Adrenal gland (tissue), 9 donors: ENCODE measurements at regions not wholly inside any gene's neighbourhood (a gene's known extent, or its start where the extent isn't known, plus 50 kb on each side); places are given as distances from the start of the nearest gene placed in this dataset.

ENCODE experiments used
- DNase-seq, 7 donors: peaks; one replicate each; pipeline ENCODE4 v3.0.0-alpha.2; 2019 to 2020
- H3K27ac ChIP-seq, 5 donors: fragments of 200-600 bp; sonication (generic) in 4 of 5; 1 replicate in 3 of 5; 2 replicates in 2 of 5; pipeline versions ENCODE4 v1.5.1 to v1.8.0; 2016 to 2020; ENCODE audit warnings: mild to moderate bottlenecking in 1 of 5
- H3K27me3 ChIP-seq: fragments of 200-600 bp; 2 replicates; pipeline ENCODE4 v1.8.0; 2021
- H3K36me3 ChIP-seq, 2 donors: fragments of 200-600 bp; replicated peaks in 1 of 2; 1 replicate in 1 of 2; 2 replicates in 1 of 2; pipeline versions ENCODE4 v1.5.1 to v1.8.0; 2018 to 2022
- H3K4me1 ChIP-seq, 2 donors: fragments of 200-600 bp; replicated peaks in 1 of 2; 1 replicate in 1 of 2; 2 replicates in 1 of 2; pipeline versions ENCODE4 v1.5.1 to v1.8.0; 2018 to 2021
- H3K4me3 ChIP-seq, 4 donors: fragments of 200-600 bp; sonication (generic) in 3 of 4; one replicate each; pipeline ENCODE4 v1.5.1; 2016 to 2018
- H3K9me3 ChIP-seq, 3 donors: fragments of 200-600 bp; sonication (generic) in 1 of 3; replicated peaks in 1 of 3; 1 replicate in 2 of 3; 2 replicates in 1 of 3; pipeline versions ENCODE4 v1.5.1 to v1.8.0; 2016 to 2021
- POLR2A ChIP-seq, 2 donors: fragments of 450-650 bp; IDR thresholded peaks; one replicate each; pipeline ENCODE4 v1.6.1; 2017; ENCODE audit warnings: antibody characterized with exemption in 2 of 2, mild to moderate bottlenecking in 2 of 2, moderate library complexity in 1 of 2
- WGBS, 4 donors: extraction: QIAGEN DNeasy Blood & Tissue Kit in 2 of 4; methylation state at CpG; one replicate each; pipeline versions ENCODE4 v1.1.5 to v1.1.7; 2013 to 2017; 5-methylcytosine and 5-hydroxymethylcytosine counted together
- intact Hi-C, 2 donors: fragments of 100-400 bp; cut with DNase I; formaldehyde crosslinking; loops; one replicate each; pipeline versions ENCODE4 v1.14.1 to v1.15.0; 2022 to 2023
- TF ChIP-seq, protein P1 (sequence below), 6 experiments: fragments of 450-650 bp in 4 of 6; fragments of 200-600 bp in 2 of 6; sonication (generic) in 1 of 6; IDR thresholded peaks; 1 replicate in 5 of 6; 2 replicates in 1 of 6; pipeline versions ENCODE4 v1.5.1 to v1.8.0; 2016 to 2021; ENCODE audit warnings: antibody characterized with exemption in 6 of 6, mild to moderate bottlenecking in 2 of 6, moderate library complexity in 1 of 6
- donor health status: healthy with polysubstance abuse.
- donor health status: Bipolar disorder and iron deficiency.
- donor health status: DM: yes; HTN: yes; CAD: no.
- donor health status: DM: no; HTN: no; CAD: no.
- donor health status: DM: no; HTN: no; CAD: no.

DNA sequence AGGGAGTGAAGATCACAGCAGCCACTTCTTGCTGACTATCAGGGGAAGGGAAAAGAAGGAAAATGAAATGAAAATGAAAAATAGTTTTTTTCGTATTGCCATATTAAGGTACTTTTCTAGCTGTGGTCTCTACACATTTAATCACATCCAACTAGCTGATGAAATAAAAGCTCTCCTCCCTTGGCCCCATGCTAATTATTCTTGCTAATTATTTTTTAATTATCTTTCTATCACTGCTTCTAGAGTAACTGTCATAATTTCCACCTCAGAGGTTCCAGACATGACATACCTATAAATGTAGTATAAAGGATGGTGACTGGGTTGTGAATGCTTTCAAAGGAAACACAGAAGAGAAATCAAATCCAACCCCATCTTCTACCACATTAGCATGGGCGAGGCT lies 334.1 kb upstream of the MAN1A1 start:
- Histone ChIP-seq H3K27me3 (no peaks in the 10 kb centered on the region), H3K27ac (no peak overlapping the region), H3K36me3 (no peaks in the 10 kb centered on the region), H3K9me3 (no peaks in the 10 kb centered on the region), H3K4me1 (no peaks in the 10 kb centered on the region), H3K4me3 (no peak overlapping the region)
- WGBS, 4 donors: 84 to 87% (median 85%) methylated on average over 2 of the region's 2 CpGs
- TF ChIP-seq POLR2A (IDR thresholded peaks at IDR 0.05): no peak
- TF ChIP-seq, protein P1, sequence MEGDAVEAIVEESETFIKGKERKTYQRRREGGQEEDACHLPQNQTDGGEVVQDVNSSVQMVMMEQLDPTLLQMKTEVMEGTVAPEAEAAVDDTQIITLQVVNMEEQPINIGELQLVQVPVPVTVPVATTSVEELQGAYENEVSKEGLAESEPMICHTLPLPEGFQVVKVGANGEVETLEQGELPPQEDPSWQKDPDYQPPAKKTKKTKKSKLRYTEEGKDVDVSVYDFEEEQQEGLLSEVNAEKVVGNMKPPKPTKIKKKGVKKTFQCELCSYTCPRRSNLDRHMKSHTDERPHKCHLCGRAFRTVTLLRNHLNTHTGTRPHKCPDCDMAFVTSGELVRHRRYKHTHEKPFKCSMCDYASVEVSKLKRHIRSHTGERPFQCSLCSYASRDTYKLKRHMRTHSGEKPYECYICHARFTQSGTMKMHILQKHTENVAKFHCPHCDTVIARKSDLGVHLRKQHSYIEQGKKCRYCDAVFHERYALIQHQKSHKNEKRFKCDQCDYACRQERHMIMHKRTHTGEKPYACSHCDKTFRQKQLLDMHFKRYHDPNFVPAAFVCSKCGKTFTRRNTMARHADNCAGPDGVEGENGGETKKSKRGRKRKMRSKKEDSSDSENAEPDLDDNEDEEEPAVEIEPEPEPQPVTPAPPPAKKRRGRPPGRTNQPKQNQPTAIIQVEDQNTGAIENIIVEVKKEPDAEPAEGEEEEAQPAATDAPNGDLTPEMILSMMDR (IDR thresholded peaks at IDR 0.05): no peak
- intact Hi-C loops: no loop called here
- no peak for DNase-seq

DNA sequence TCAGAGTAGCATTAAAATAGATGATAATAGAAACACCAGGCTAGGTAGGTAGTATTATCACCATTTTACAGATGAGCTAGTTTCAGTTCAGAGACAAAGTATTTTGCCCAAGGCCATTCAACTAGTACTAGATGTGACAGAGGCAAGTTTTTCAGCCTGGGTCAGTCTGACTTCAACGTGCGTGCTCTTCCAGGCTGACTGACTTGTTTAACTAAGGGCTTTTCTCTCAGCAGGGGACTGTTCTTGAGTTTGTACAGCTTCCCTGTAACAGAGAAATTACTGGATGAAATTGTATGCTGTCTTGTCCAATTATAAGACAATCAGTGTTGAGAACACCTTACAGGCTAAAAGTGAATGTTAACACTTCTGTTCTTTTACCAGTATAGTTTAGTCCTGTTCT lies 333.5 kb upstream of the MAN1A1 start:
- Histone ChIP-seq H3K27me3 (no peaks in the 10 kb centered on the region), H3K36me3 (no peaks in the 10 kb centered on the region), H3K4me1 (no peaks in the 10 kb centered on the region), H3K4me3 (no peak overlapping the region), H3K9me3 (no peaks in the 10 kb centered on the region), H3K27ac (no peak overlapping the region)
- TF ChIP-seq POLR2A (IDR thresholded peaks at IDR 0.05): no peak
- TF ChIP-seq, protein P1 (IDR thresholded peaks at IDR 0.05): no peak
- WGBS, 4 donors: 56 to 67% (median 64%) methylated on average over 2 of the region's 2 CpGs
- intact Hi-C loops: no loop called here
- DNase-seq: no peak

DNA sequence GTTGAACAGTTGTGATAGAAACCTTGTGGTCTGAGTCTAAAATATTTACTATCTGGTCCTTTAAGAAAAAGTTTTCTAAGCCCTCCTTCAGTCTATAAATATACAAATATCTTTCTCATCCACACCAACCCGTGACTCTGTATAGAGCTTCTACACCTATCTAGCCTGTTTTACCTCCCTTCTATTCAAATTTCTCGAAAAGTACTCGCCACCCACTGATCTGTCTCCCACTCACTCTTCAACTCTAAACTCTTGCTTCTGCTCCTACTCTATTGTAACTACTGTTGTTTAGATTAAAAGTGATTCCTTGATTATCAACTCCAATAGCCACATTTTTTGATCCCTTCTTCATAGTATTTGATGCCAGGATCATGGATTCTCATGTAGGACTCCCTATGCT lies 329.4 kb upstream of the MAN1A1 start:
- intact Hi-C loops: no loop called here
- no peak overlapping the region for H3K27ac ChIP-seq
- no peak overlapping the region for H3K4me3 ChIP-seq
- no peak for TF ChIP-seq POLR2A (IDR thresholded peaks at IDR 0.05)
- no peaks in the 10 kb centered on the region for H3K4me1 ChIP-seq
- H3K9me3 ChIP-seq: no peaks in the 10 kb centered on the region
- no peaks in the 10 kb centered on the region for H3K27me3 ChIP-seq
- H3K36me3 ChIP-seq: no peaks in the 10 kb centered on the region
- WGBS, 4 donors: 91 to 98% (median 94%) methylated on average over 3 of the region's 3 CpGs
- no peak for DNase-seq

DNA sequence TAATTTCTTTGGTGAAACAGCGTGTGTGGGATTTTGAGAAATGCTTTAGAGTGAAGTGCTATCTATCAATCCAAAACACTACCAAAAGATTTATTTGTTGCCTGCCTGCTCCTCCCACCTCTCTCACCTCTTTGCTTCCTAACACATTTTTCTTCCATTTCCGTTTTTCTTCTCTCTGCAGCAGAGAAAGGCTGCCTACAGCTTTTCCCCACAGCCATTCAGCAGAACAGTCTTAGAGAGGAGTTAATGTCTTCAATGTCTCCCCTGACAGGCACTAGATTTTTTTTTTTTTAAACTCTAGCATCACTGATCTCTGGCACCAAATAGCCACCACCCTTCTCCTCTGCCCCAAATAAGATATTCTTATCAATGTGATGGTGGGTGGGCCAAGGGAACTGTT lies 327.8 kb upstream of the MAN1A1 start:
- no peaks in the 10 kb centered on the region for H3K9me3 ChIP-seq
- 64 to 78% (median 71%) methylated on average over 2 of the region's 2 CpGs for WGBS, 4 donors
- H3K4me1 ChIP-seq: no peaks in the 10 kb centered on the region
- no peak overlapping the region for H3K4me3 ChIP-seq
- no peaks in the 10 kb centered on the region for H3K36me3 ChIP-seq
- no peak for DNase-seq
- no peak for TF ChIP-seq POLR2A (IDR thresholded peaks at IDR 0.05)
- TF ChIP-seq, protein P1 (IDR thresholded peaks at IDR 0.05): no peak
- H3K27me3 ChIP-seq: no peaks in the 10 kb centered on the region
- no peak overlapping the region for H3K27ac ChIP-seq
- intact Hi-C loops: no loop called here

DNA sequence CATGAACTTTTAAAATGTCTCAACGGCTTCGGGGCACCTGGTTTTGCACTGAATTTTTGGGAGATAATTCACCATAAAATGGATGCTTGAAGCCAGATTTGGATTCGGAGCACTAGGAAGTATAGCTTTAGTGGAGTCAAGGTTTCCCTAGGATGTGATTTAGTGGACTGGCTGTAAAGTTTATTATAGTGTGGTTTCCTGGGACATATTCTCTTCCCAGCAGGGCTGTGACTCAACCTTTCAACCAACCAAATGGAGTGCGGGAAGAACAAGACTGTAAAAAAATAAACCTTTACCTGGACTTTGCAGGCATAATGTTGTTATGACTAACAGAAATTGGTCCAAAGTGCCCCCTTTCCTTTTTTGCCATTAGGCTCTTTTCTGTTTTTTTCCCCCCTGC lies 327.4 kb upstream of the MAN1A1 start:
- Histone ChIP-seq H3K4me1 (no peaks in the 10 kb centered on the region), H3K27me3 (no peaks in the 10 kb centered on the region), H3K36me3 (no peaks in the 10 kb centered on the region), H3K9me3 (no peaks in the 10 kb centered on the region), H3K27ac (no peak overlapping the region), H3K4me3 (no peak overlapping the region)
- DNase-seq: no peak
- 78 to 81% (median 80%) methylated on average over 4 of the region's 4 CpGs for WGBS, 4 donors
- TF ChIP-seq, protein P1 (IDR thresholded peaks at IDR 0.05): no peak
- TF ChIP-seq POLR2A (IDR thresholded peaks at IDR 0.05): no peak
- intact Hi-C loops: no loop called here
